ENCODE measurements at regions not wholly inside any gene's neighbourhood (a gene's known extent, or its start where the extent isn't known, plus 50 kb on each side); places are given as distances from the start of the nearest gene placed in this dataset.

GRCh38 chr9:71515107-71515506, 253.2 kb downstream of the CEMIP2 start:
- Histone ChIP-seq H3K9me3 (replicated peaks; ENCODE audit: control insufficient read depth, insufficient read depth, low read length) (no peaks in the 10 kb centered on the region), H4K20me1 (replicated peaks; ENCODE audit: control insufficient read depth, extremely low read depth, insufficient read depth, low read length) (no peaks in the 10 kb centered on the region), H2AFZ (ENCODE audit: low read depth, low read length) (no peak overlapping the region), H3K79me2 (ENCODE audit: control insufficient read depth, insufficient read depth, low read length) (no peaks in the 10 kb centered on the region), H3K4me2 (ENCODE audit: insufficient read depth, low read length) (no peak overlapping the region), H3K4me3 (replicated peaks in 1 of 3; ENCODE audit: insufficient read depth in 1 of 3, low read depth in 1 of 3, low read length in 3 of 3) (no peak overlapping the region), H3K9ac (replicated peaks; ENCODE audit: extremely low read depth, insufficient read depth, low read length) (no peak overlapping the region), H3K27ac (ENCODE audit: insufficient read depth, low read depth, low read length) (no peak overlapping the region), H3K36me3 (ENCODE audit: control insufficient read depth in 2 of 2, extremely low read depth in 1 of 2, insufficient read depth in 2 of 2, low read length in 2 of 2) (no peaks in the 10 kb centered on the region), H3K9me1 (replicated peaks; ENCODE audit: control insufficient read depth, extremely low read depth, insufficient read depth, low read length) (no peaks in the 10 kb centered on the region), H3K4me1 (ENCODE audit: control insufficient read depth, extremely low read depth, insufficient read depth, low read length) (no peaks in the 10 kb centered on the region), H3K27me3 (ENCODE audit: control insufficient read depth in 2 of 2, insufficient read depth in 2 of 2, low read length in 2 of 2) (no peaks in the 10 kb centered on the region)
- dilution Hi-C loops (cut with MboI; ENCODE audit: extremely low pct_ligation_motif_present, low sequenced_read_pairs) (no loop called here), intact Hi-C loops (cut with micrococcal nuclease) (no loop called here)
- ChIA-PET CTCF (interaction anchor here (1.6 kb wide), 1 partner anchor 28 kb away, joined by 4 read pairs; no protein-coding TSS in a partner anchor), POLR2A (no interaction called here)
- BruUV-seq (replicated peaks): no TSS peak
- DNase-seq (ENCODE audit: low read depth, low spot score): no peak
- FAIRE-seq: no peak
- no peak for TF ChIP-seq JUN (IDR thresholded peaks at IDR 0.05; ENCODE audit: borderline replicate concordance, insufficient read depth, insufficient read length, low read depth)
- TF ChIP-seq POLR2A (IDR thresholded peaks at IDR 0.05; ENCODE audit: low read depth, low read length): no peak
- TF ChIP-seq EZH2 (IDR thresholded peaks at IDR 0.05; ENCODE audit: borderline replicate concordance, low read depth, low read length, severe bottlenecking): no peak
- no peak for TF ChIP-seq MAX (IDR thresholded peaks at IDR 0.05; ENCODE audit: insufficient read depth, insufficient read length)

DNA sequence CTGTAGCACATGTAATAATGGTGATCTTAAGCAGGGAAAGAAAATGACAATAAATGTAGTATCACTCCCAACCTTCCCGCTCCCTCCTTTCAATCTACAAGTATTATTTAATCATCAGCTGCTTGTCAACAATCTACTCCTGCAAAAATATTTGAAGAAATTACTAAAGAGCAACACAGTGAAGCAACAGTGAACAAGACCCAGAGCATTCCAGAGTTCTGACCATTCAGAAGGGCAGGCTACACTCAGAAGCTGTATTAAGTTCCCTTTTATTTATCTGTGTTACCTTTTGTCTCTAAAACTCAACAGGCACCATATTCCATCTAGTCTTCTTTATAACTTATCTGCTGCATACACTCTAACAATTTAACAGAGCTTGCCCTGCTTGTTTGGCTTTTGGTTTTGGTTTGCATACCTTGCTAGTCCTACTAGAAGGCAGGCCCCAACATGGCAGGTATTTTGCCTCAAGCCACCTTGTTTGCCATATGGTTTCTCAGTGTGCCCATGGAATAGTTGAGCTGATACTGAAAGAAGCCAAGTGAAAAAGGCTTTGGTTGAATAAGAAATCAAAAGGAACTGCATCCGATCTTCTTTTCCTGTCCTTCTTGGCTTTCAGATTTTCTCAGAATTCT, 253.9 kb downstream of the CEMIP2 start:
- H3K9me1 ChIP-seq (replicated peaks; ENCODE audit: control insufficient read depth, extremely low read depth, insufficient read depth, low read length): no peaks in the 10 kb centered on the region
- CTCF ChIA-PET: interaction anchor here (1.6 kb wide), 1 partner anchor 27 kb away, joined by 4 read pairs; no protein-coding TSS in a partner anchor

More for the DNA sequence above, 253.9 kb downstream of the CEMIP2 start:
- TF ChIP-seq EZH2 (IDR thresholded peaks at IDR 0.05; ENCODE audit: borderline replicate concordance, low read depth, low read length, severe bottlenecking): no peak
- no peak for TF ChIP-seq POLR2AphosphoS5 (IDR thresholded peaks at IDR 0.05; ENCODE audit: insufficient read depth, low read depth, low read length)
- no peak for TF ChIP-seq GATA2 (IDR thresholded peaks at IDR 0.05; ENCODE audit: insufficient read depth, insufficient read length, low read depth, low read length)
- TF ChIP-seq POLR2A (IDR thresholded peaks at IDR 0.05; ENCODE audit: low read depth, low read length): no peak
- TF ChIP-seq MYC (IDR thresholded peaks at IDR 0.05; ENCODE audit: low read depth, low read length): no peak
- Histone ChIP-seq H3K4me2 (ENCODE audit: insufficient read depth, low read length) (no peak overlapping the region), H3K4me1 (ENCODE audit: control insufficient read depth, extremely low read depth, insufficient read depth, low read length) (no peaks in the 10 kb centered on the region), H3K36me3 (ENCODE audit: control insufficient read depth in 2 of 2, extremely low read depth in 1 of 2, insufficient read depth in 2 of 2, low read length in 2 of 2) (no peaks in the 10 kb centered on the region), H2AFZ (ENCODE audit: low read depth, low read length) (no peak overlapping the region), H3K4me3 (replicated peaks in 1 of 3; ENCODE audit: insufficient read depth in 1 of 3, low read depth in 1 of 3, low read length in 3 of 3) (no peak overlapping the region), H3K27me3 (ENCODE audit: control insufficient read depth in 2 of 2, insufficient read depth in 2 of 2, low read length in 2 of 2) (no peaks in the 10 kb centered on the region), H3K9me3 (replicated peaks; ENCODE audit: control insufficient read depth, insufficient read depth, low read length) (no peaks in the 10 kb centered on the region), H3K27ac (ENCODE audit: insufficient read depth, low read depth, low read length) (no peak overlapping the region), H3K9ac (replicated peaks; ENCODE audit: extremely low read depth, insufficient read depth, low read length) (no peak overlapping the region), H4K20me1 (replicated peaks; ENCODE audit: control insufficient read depth, extremely low read depth, insufficient read depth, low read length) (no peaks in the 10 kb centered on the region), H3K79me2 (ENCODE audit: control insufficient read depth, insufficient read depth, low read length) (no peaks in the 10 kb centered on the region)
- intact Hi-C loops (cut with micrococcal nuclease): no loop called here
- no peak for FAIRE-seq
- DNase-seq (ENCODE audit: low read depth, low spot score): no peak
- POLR2A ChIA-PET: no interaction called here
- dilution Hi-C loops (cut with MboI; ENCODE audit: extremely low pct_ligation_motif_present, low sequenced_read_pairs): no loop called here
- BruUV-seq (replicated peaks): no TSS peak

All from endothelial cell of umbilical vein (primary cell).